ENCODE measurements at regions not wholly inside any gene's neighbourhood (a gene's known extent, or its start where the extent isn't known, plus 50 kb on each side); places are given as distances from the start of the nearest gene placed in this dataset.

DNA sequence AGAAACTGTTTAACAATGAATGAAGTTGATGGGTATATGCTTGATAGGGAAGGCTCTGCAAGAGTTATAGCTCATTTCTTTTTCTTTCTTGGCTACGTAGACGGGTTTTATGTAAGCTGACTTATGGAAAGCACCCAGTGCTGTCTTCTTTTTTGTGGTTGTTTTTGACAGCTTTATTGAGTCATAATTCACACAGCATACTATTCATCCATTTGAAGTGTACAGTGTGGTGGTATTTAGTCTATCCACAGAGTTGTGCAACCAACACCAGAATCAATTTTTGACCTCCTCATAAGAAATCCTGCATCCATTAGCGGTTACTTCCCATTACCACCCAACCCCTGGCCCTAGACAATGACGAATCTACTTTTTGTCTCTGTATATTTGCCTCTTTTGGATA is 240.6 kb upstream of the KIAA1217 start:
- no peak overlapping the region for H3K4me3 Mint-ChIP-seq (ENCODE audit: unreplicated experiment)
- no peaks in the 10 kb centered on the region for H3K27me3 Mint-ChIP-seq (ENCODE audit: unreplicated experiment)
- H3K36me3 Mint-ChIP-seq (ENCODE audit: unreplicated experiment): no peaks in the 10 kb centered on the region
- TF ChIP-seq, protein P1, sequence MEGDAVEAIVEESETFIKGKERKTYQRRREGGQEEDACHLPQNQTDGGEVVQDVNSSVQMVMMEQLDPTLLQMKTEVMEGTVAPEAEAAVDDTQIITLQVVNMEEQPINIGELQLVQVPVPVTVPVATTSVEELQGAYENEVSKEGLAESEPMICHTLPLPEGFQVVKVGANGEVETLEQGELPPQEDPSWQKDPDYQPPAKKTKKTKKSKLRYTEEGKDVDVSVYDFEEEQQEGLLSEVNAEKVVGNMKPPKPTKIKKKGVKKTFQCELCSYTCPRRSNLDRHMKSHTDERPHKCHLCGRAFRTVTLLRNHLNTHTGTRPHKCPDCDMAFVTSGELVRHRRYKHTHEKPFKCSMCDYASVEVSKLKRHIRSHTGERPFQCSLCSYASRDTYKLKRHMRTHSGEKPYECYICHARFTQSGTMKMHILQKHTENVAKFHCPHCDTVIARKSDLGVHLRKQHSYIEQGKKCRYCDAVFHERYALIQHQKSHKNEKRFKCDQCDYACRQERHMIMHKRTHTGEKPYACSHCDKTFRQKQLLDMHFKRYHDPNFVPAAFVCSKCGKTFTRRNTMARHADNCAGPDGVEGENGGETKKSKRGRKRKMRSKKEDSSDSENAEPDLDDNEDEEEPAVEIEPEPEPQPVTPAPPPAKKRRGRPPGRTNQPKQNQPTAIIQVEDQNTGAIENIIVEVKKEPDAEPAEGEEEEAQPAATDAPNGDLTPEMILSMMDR (IDR thresholded peaks at IDR 0.05; ENCODE audit: partially characterized antibody, unreplicated experiment): no peak
- DNase-seq: no peak
- no peaks in the 10 kb centered on the region for H3K9me3 Mint-ChIP-seq (ENCODE audit: unreplicated experiment)
- no peak overlapping the region for H3K27ac Mint-ChIP-seq (ENCODE audit: unreplicated experiment)
- no peaks in the 10 kb centered on the region for H3K4me1 Mint-ChIP-seq (ENCODE audit: low read depth, unreplicated experiment)

DNA sequence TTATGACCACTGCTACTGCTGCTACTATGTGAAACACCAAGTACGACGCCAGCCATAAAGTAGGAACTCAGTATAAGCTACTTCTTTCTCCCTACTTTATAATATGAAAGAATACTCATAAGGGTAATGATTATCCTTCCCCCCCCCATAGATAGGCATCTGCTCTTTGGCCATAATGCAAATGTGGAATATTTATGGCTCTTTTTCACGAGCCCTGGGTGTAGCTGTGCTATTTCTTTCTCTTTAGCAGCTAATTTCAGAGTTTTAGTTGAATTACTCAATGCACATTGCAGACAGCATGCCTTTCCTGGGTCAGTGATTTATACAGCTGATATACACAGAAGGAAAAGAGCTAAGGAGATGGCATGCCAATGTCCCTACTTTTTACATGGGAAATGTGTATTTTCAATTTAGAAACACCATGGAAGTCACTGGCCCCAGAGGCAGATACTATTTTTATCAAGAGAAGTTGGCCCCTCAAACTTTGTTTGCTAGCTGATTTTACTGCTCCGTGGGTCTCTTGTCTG is 234.1 kb upstream of the KIAA1217 start:
- Mint-ChIP-seq H3K4me3 (ENCODE audit: unreplicated experiment) (no peak overlapping the region), H3K9me3 (ENCODE audit: unreplicated experiment) (no peaks in the 10 kb centered on the region), H3K36me3 (ENCODE audit: unreplicated experiment) (no peaks in the 10 kb centered on the region), H3K27ac (ENCODE audit: unreplicated experiment) (no peak overlapping the region), H3K27me3 (ENCODE audit: unreplicated experiment) (no peaks in the 10 kb centered on the region), H3K4me1 (ENCODE audit: low read depth, unreplicated experiment) (no peaks in the 10 kb centered on the region)
- DNase-seq: no peak
- TF ChIP-seq, protein P1 (IDR thresholded peaks at IDR 0.05; ENCODE audit: partially characterized antibody, unreplicated experiment): no peak

- H3K27me3 Mint-ChIP-seq (ENCODE audit: unreplicated experiment): no peaks in the 10 kb centered on the region
- peaks cover 3% of the 10 kb centered on the region for H3K4me1 Mint-ChIP-seq (ENCODE audit: low read depth, unreplicated experiment)
- H3K36me3 Mint-ChIP-seq (ENCODE audit: unreplicated experiment): no peaks in the 10 kb centered on the region
- H3K27ac Mint-ChIP-seq (ENCODE audit: unreplicated experiment): no peak overlapping the region
- TF ChIP-seq, protein P1 (IDR thresholded peaks at IDR 0.05; ENCODE audit: partially characterized antibody, unreplicated experiment): no peak
- no peak overlapping the region for H3K4me3 Mint-ChIP-seq (ENCODE audit: unreplicated experiment)
- DNase-seq: no peak
- H3K9me3 Mint-ChIP-seq (ENCODE audit: unreplicated experiment): no peaks in the 10 kb centered on the region
These were observed 233.5 kb upstream of the KIAA1217 start for GRCh38 chr10:23975431-23975830.

- Mint-ChIP-seq H3K27ac (ENCODE audit: unreplicated experiment) (no peak overlapping the region), H3K9me3 (ENCODE audit: unreplicated experiment) (no peaks in the 10 kb centered on the region), H3K4me3 (ENCODE audit: unreplicated experiment) (no peak overlapping the region), H3K27me3 (ENCODE audit: unreplicated experiment) (no peaks in the 10 kb centered on the region), H3K36me3 (ENCODE audit: unreplicated experiment) (no peaks in the 10 kb centered on the region), H3K4me1 (ENCODE audit: low read depth, unreplicated experiment) (peaks cover 5% of the 10 kb centered on the region)
- DNase-seq: no peak
- TF ChIP-seq, protein P1 (IDR thresholded peaks at IDR 0.05; ENCODE audit: partially characterized antibody, unreplicated experiment): no peak
These were observed 232.7 kb upstream of the KIAA1217 start for GRCh38 chr10:23976275-23976674.

GRCh38 chr10:23978317-23978716 is 230.6 kb upstream of the KIAA1217 start:
- no peaks in the 10 kb centered on the region for H3K9me3 Mint-ChIP-seq (ENCODE audit: unreplicated experiment)
- no peak for DNase-seq
- H3K4me3 Mint-ChIP-seq (ENCODE audit: unreplicated experiment): no peak overlapping the region
- H3K4me1 Mint-ChIP-seq (ENCODE audit: low read depth, unreplicated experiment): peaks cover 5% of the 10 kb centered on the region
- no peak overlapping the region for H3K27ac Mint-ChIP-seq (ENCODE audit: unreplicated experiment)
- peaks cover 3% of the 10 kb centered on the region for H3K36me3 Mint-ChIP-seq (ENCODE audit: unreplicated experiment)
- TF ChIP-seq, protein P1 (IDR thresholded peaks at IDR 0.05; ENCODE audit: partially characterized antibody, unreplicated experiment): no peak
- no peaks in the 10 kb centered on the region for H3K27me3 Mint-ChIP-seq (ENCODE audit: unreplicated experiment)
